ENCODE measurements at regions not wholly inside any gene's neighbourhood (a gene's known extent, or its start where the extent isn't known, plus 50 kb on each side); places are given as distances from the start of the nearest gene placed in this dataset.

DNA sequence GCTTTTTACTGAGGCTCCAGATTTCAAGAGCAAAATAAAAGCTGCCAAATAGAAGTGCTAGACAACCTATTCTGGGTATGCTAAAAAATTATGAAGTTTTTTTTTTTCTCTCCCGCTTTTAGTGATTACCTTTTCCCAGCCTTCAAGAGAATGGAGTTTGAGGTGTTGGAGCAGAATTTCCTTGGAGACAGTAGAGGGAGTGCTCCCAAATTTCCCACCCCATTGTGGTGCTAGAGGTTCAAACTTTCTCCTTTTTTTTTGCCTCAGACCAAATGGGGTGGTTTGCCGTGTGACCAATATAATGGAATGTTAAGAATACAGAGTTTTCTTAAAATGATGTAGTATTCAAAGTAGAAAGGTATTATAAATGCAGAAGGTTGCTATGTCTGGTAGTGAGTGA lies 244.2 kb upstream of the RIOK2 start:
- Histone ChIP-seq H3K4me1 (no peaks in the 10 kb centered on the region), H3K9me3 (replicated peaks) (no peaks in the 10 kb centered on the region), H3K27me3 (ENCODE audit: low read depth) (no peaks in the 10 kb centered on the region), H3K27ac (replicated peaks) (no peak overlapping the region), H3K4me3 (no peak overlapping the region), H3K36me3 (no peaks in the 10 kb centered on the region)
- TF ChIP-seq, protein P1, sequence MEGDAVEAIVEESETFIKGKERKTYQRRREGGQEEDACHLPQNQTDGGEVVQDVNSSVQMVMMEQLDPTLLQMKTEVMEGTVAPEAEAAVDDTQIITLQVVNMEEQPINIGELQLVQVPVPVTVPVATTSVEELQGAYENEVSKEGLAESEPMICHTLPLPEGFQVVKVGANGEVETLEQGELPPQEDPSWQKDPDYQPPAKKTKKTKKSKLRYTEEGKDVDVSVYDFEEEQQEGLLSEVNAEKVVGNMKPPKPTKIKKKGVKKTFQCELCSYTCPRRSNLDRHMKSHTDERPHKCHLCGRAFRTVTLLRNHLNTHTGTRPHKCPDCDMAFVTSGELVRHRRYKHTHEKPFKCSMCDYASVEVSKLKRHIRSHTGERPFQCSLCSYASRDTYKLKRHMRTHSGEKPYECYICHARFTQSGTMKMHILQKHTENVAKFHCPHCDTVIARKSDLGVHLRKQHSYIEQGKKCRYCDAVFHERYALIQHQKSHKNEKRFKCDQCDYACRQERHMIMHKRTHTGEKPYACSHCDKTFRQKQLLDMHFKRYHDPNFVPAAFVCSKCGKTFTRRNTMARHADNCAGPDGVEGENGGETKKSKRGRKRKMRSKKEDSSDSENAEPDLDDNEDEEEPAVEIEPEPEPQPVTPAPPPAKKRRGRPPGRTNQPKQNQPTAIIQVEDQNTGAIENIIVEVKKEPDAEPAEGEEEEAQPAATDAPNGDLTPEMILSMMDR (IDR thresholded peaks at IDR 0.05; ENCODE audit: borderline replicate concordance): no peak
- DNase-seq: no peak
- intact Hi-C loops (cut with micrococcal nuclease): no loop called here

DNA sequence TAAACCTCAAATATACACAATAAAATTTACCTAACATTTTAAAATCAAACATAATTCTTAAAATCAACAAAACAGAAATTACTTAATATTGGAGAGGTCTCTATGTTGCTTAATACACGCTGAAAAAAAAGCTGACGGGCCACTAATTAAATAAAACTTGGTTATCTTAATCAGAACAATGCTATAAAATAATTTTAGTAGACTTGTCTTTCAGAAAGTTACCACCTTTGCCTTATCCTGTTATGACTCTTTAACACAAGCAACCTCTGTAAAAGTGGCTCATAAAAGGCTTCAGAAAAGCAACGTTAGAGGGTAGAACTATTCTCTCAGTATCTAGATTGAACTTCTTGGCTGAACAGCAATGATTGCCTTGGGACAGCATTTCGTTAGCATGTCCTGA lies 251.0 kb upstream of the RIOK2 start:
- Histone ChIP-seq H3K27me3 (ENCODE audit: low read depth) (no peaks in the 10 kb centered on the region), H3K27ac (replicated peaks) (no peak overlapping the region), H3K36me3 (no peaks in the 10 kb centered on the region), H3K4me3 (no peak overlapping the region), H3K9me3 (replicated peaks) (no peaks in the 10 kb centered on the region), H3K4me1 (no peaks in the 10 kb centered on the region)
- no peak for DNase-seq
- intact Hi-C loops (cut with micrococcal nuclease): no loop called here
- TF ChIP-seq, protein P1 (IDR thresholded peaks at IDR 0.05; ENCODE audit: borderline replicate concordance): no peak

DNA sequence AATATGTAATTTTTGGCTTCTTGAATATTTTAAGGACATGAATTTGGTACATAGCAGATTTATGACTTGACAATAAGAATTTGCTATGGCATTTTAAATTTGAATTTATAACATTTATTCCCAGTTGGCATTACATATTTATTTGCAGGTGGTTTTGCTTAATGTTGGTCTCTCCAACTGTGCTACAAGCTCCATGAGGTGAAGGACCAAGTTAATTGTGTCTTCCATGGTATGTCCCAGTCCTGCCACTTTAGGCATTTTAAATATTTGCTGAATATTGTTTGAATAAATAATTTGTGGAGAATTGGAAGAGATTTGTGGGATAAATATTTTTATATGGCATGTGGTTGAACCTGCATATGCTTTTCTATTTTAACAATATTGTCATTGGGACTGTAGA lies 253.4 kb upstream of the RIOK2 start:
- Histone ChIP-seq H3K9me3 (replicated peaks) (peaks cover under 1% of the 10 kb centered on the region), H3K4me3 (no peak overlapping the region), H3K36me3 (no peaks in the 10 kb centered on the region), H3K27ac (replicated peaks) (no peak overlapping the region), H3K27me3 (ENCODE audit: low read depth) (no peaks in the 10 kb centered on the region), H3K4me1 (no peaks in the 10 kb centered on the region)
- TF ChIP-seq, protein P1 (IDR thresholded peaks at IDR 0.05; ENCODE audit: borderline replicate concordance): no peak
- no peak for DNase-seq
- intact Hi-C loops (cut with micrococcal nuclease): no loop called here

DNA sequence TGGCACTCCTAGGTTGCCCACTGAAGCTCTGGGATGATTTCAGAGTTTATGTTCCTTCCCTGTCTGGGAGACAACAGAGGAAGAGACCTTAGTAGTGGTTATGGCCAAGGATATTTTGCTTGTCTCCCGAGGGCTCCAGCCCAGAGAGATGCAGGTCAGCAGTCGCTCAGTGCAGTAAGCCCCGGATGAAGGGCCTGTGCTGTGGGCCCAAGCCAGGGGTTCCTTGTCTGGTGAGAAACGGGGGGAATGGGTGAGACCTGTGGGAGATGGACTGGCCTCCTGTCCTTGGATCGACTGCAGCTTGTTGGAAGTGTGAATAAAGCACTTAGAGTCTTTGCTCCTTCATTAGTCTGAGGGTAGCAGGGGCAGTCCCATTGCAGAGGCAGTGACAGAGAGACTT lies 260.7 kb upstream of the RIOK2 start:
- H3K4me1 ChIP-seq: no peaks in the 10 kb centered on the region
- intact Hi-C loops (cut with micrococcal nuclease): no loop called here
- peaks cover 48% of the 10 kb centered on the region for H3K9me3 ChIP-seq (replicated peaks)
- TF ChIP-seq, protein P1 (IDR thresholded peaks at IDR 0.05; ENCODE audit: borderline replicate concordance): no peak
- H3K27ac ChIP-seq (replicated peaks): no peak overlapping the region
- no peak overlapping the region for H3K4me3 ChIP-seq
- DNase-seq: no peak
- H3K36me3 ChIP-seq: no peaks in the 10 kb centered on the region
- no peaks in the 10 kb centered on the region for H3K27me3 ChIP-seq (ENCODE audit: low read depth)

DNA sequence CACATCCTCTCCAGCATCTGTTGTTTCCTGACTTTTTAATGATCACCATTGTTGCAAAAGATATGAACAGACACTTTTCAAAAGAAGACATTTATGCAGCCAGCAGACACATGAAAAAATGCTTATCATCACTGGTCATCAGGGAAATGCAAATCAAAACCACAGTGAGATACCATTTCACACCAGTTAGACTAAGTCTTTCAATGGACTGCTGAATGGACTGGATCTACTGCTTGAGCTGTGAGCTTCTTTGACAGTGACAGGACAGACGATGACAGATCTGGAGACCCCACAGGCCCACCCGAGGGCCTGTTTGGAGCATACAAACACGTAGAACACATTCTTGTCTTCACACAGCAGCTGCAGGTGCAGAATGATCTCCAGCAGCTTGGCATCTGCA lies 266.1 kb upstream of the RIOK2 start:
- Histone ChIP-seq H3K4me1 (no peaks in the 10 kb centered on the region), H3K27ac (replicated peaks) (no peak overlapping the region), H3K9me3 (replicated peaks) (peaks cover 20% of the 10 kb centered on the region), H3K36me3 (no peaks in the 10 kb centered on the region), H3K4me3 (no peak overlapping the region), H3K27me3 (ENCODE audit: low read depth) (no peaks in the 10 kb centered on the region)
- intact Hi-C loops (cut with micrococcal nuclease): no loop called here
- no peak for DNase-seq
- TF ChIP-seq, protein P1 (IDR thresholded peaks at IDR 0.05; ENCODE audit: borderline replicate concordance): no peak

DNA sequence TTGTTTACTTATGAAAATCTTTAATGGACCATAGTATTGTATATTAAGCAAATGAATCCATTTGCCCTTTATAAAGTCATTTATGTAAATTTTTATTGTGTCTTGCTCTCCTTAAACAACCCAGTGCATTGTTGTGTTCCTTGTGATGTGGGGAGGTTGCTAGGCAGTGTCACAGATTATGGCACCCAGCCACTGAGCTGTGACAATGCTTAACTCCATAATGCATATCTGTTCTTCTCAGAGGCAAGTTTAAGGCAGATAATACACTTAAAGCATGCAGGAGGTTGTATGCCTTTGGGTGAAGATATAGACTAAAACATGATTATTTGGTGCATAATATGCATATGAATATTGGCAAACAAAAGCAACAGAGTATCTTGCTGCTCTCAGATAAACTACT lies 269.6 kb upstream of the RIOK2 start:
- intact Hi-C loops (cut with micrococcal nuclease): no loop called here
- Histone ChIP-seq H3K4me3 (no peak overlapping the region), H3K27me3 (ENCODE audit: low read depth) (no peaks in the 10 kb centered on the region), H3K27ac (replicated peaks) (no peak overlapping the region), H3K4me1 (no peaks in the 10 kb centered on the region), H3K9me3 (replicated peaks) (no peaks in the 10 kb centered on the region), H3K36me3 (no peaks in the 10 kb centered on the region)
- no peak for DNase-seq
- TF ChIP-seq, protein P1 (IDR thresholded peaks at IDR 0.05; ENCODE audit: borderline replicate concordance): no peak
